H1 (cell line): ENCODE measurements at regions not wholly inside any gene's neighbourhood (a gene's known extent, or its start where the extent isn't known, plus 50 kb on each side); places are given as distances from the start of the nearest gene placed in this dataset.
A peak's percentile ranks its signal among the peaks of the same experiment; 100 is the strongest.

Experiments used
- CTCF ChIA-PET: fragments of 300-600 bp; sonication (Branson Sonifier 250); formaldehyde crosslinking; loops from one replicate; lab custom pipeline; 2021; ENCODE audit not compliant: partially characterized antibody; lab: Charles Lee
- POLR2A ChIA-PET: fragments of 300-600 bp; sonication (Branson Sonifier 250); formaldehyde crosslinking; loops from one replicate; lab custom pipeline; 2021; ENCODE audit warnings: inconsistent platforms; ENCODE audit not compliant: partially characterized antibody; lab: Charles Lee
- DNase-seq, 2 experiments: peaks; one replicate each; pipeline versions ENCODE4 v3.0.0 to v3.0.0-alpha.2; 2010 to 2022; ENCODE audit warnings: low spot score in 2 of 2, low read depth in 1 of 2, mixed read lengths in 1 of 2
- FAIRE-seq: peaks from 2 replicates; lab custom pipeline; 2011; peaks lifted over from hg19 to GRCh38; lab: Jason Lieb, UNC
- H2AFZ ChIP-seq: 2 replicates; pipeline ENCODE4 v1.8.1; 2012; ENCODE audit warnings: low read length, inconsistent platforms
- H2AK5ac ChIP-seq: 2 replicates; pipeline ENCODE4 v1.6.1; 2013; ENCODE audit warnings: low read depth, low read length
- H2BK120ac ChIP-seq: replicated peaks from 2 replicates; pipeline ENCODE3; 2013; ENCODE audit warnings: low read depth, low read length, inconsistent platforms
- H2BK12ac ChIP-seq: 2 replicates; pipeline ENCODE4 v1.6.1; 2013; ENCODE audit warnings: low read depth, low read length
- H2BK15ac ChIP-seq: 2 replicates; pipeline ENCODE4 v1.6.1; 2013; ENCODE audit warnings: low read length
- H2BK20ac ChIP-seq: 2 replicates; pipeline ENCODE4 v1.6.1; 2013; ENCODE audit warnings: low read length
- H2BK5ac ChIP-seq: 2 replicates; pipeline ENCODE4 v1.6.1; 2013; ENCODE audit warnings: low read depth, low read length
- H3K14ac ChIP-seq: 2 replicates; pipeline ENCODE4 v1.6.1; 2013; ENCODE audit warnings: inconsistent platforms; ENCODE audit not compliant: insufficient read length
- H3K18ac ChIP-seq: 2 replicates; pipeline ENCODE4 v1.6.1; 2013; ENCODE audit warnings: low read length; ENCODE audit errors: extremely low read depth
- H3K23ac ChIP-seq: 2 replicates; pipeline ENCODE4 v1.6.1; 2013; ENCODE audit warnings: inconsistent platforms; ENCODE audit not compliant: insufficient read length
- H3K23me2 ChIP-seq: 2 replicates; pipeline ENCODE4 v1.6.1; 2013; ENCODE audit warnings: low read depth, low read length
- H3K27ac ChIP-seq: 2 replicates; pipeline ENCODE4 v1.6.1; 2011; ENCODE audit warnings: low read depth, low read length, inconsistent platforms
- H3K27me3 ChIP-seq, 4 experiments: replicated peaks in 1 of 4; 1 replicate in 1 of 4; 2 replicates in 3 of 4; pipeline versions ENCODE4 v1.6.1 to v1.8.1; 2011 to 2013; ENCODE audit warnings: low read length in 3 of 4, mild to moderate bottlenecking in 3 of 4, inconsistent platforms in 2 of 4, mixed read lengths in 2 of 4, moderate library complexity in 1 of 4; ENCODE audit not compliant: control insufficient read depth in 3 of 4, insufficient read depth in 3 of 4; ENCODE audit errors: extremely low read depth in 1 of 4
- H3K36me3 ChIP-seq, 4 experiments: 2 replicates each; pipeline versions ENCODE4 v1.6.1 to v1.8.1; 2011 to 2013; ENCODE audit warnings: mild to moderate bottlenecking in 4 of 4, low read length in 3 of 4, moderate library complexity in 2 of 4, control low read depth in 1 of 4, inconsistent platforms in 1 of 4; ENCODE audit not compliant: insufficient read depth in 4 of 4, control insufficient read depth in 2 of 4
- H3K4ac ChIP-seq: replicated peaks from 2 replicates; pipeline ENCODE3; 2013; ENCODE audit warnings: low read length, low read depth, mixed read lengths, inconsistent platforms; ENCODE audit not compliant: insufficient read length
- H3K4me1 ChIP-seq, 4 experiments: replicated peaks in 1 of 4; 1 replicate in 1 of 4; 2 replicates in 3 of 4; pipeline versions ENCODE4 v1.6.1 to v1.8.1; 2011 to 2013; ENCODE audit warnings: low read length in 3 of 4, inconsistent platforms in 2 of 4, mixed read lengths in 1 of 4; ENCODE audit not compliant: insufficient read depth in 4 of 4, control insufficient read depth in 3 of 4
- H3K4me2 ChIP-seq, 2 experiments: 2 replicates each; pipeline versions ENCODE4 v1.6.1 to v1.8.1; 2011 to 2013; ENCODE audit warnings: low read depth in 2 of 2, low read length in 2 of 2, control low read depth in 1 of 2, inconsistent platforms in 1 of 2, mild to moderate bottlenecking in 1 of 2; ENCODE audit not compliant: insufficient read depth in 1 of 2
- H3K4me3 ChIP-seq, 4 experiments: fragments of 200-600, 300-600 bp in 1 of 4; sonication (generic), shearing (Covaris generic), sonication (Bioruptor Twin) in 1 of 4; 2 replicates each; pipeline versions ENCODE4 v1.5.1 to v1.8.1; 2011 to 2016; ENCODE audit warnings: low read length in 4 of 4, low read depth in 3 of 4, control low read depth in 2 of 4, inconsistent platforms in 2 of 4, mild to moderate bottlenecking in 2 of 4, mixed read lengths in 1 of 4, moderate library complexity in 1 of 4; ENCODE audit not compliant: insufficient read depth in 2 of 4; ENCODE audit errors: extremely low read depth in 1 of 4
- H3K56ac ChIP-seq: replicated peaks from 2 replicates; pipeline ENCODE3; 2013; ENCODE audit warnings: low read depth, mild to moderate bottlenecking, mixed read lengths, low read length, inconsistent platforms; ENCODE audit not compliant: insufficient read length
- H3K79me1 ChIP-seq: 2 replicates; pipeline ENCODE4 v1.6.1; 2013; ENCODE audit warnings: low read depth, low read length, control low read depth
- H3K79me2 ChIP-seq, 2 experiments: 2 replicates each; pipeline versions ENCODE4 v1.6.1 to v1.8.1; 2012 to 2013; ENCODE audit warnings: low read length in 2 of 2, mild to moderate bottlenecking in 2 of 2, inconsistent platforms in 1 of 2; ENCODE audit not compliant: insufficient read depth in 2 of 2, control insufficient read depth in 1 of 2
- H3K9ac ChIP-seq, 4 experiments: replicated peaks in 1 of 4; 1 replicate in 1 of 4; 2 replicates in 3 of 4; pipeline versions ENCODE4 v1.6.1 to v1.8.1; 2011 to 2013; ENCODE audit warnings: low read depth in 3 of 4, low read length in 3 of 4, control low read depth in 2 of 4, mild to moderate bottlenecking in 2 of 4, moderate library complexity in 2 of 4, inconsistent platforms in 1 of 4; ENCODE audit errors: extremely low read depth in 1 of 4
- H3K9me3 ChIP-seq, 2 experiments: 2 replicates each; pipeline versions ENCODE4 v1.6.1 to v1.8.1; 2012 to 2013; ENCODE audit warnings: mild to moderate bottlenecking in 2 of 2, moderate library complexity in 2 of 2, control low read depth in 1 of 2, inconsistent platforms in 1 of 2, low read depth in 1 of 2, low read length in 1 of 2, mixed read lengths in 1 of 2; ENCODE audit not compliant: insufficient read depth in 2 of 2
- H4K20me1 ChIP-seq, 2 experiments: replicated peaks in 1 of 2; 2 replicates each; pipeline versions ENCODE3 to v1.8.1; 2011 to 2013; ENCODE audit warnings: inconsistent platforms in 2 of 2, low read length in 2 of 2, mild to moderate bottlenecking in 1 of 2; ENCODE audit not compliant: insufficient read depth in 2 of 2, control insufficient read depth in 1 of 2
- H4K5ac ChIP-seq: 2 replicates; pipeline ENCODE4 v1.6.1; 2013; ENCODE audit warnings: low read length, low read depth, mixed read lengths, inconsistent platforms; ENCODE audit not compliant: insufficient read length
- H4K8ac ChIP-seq: 2 replicates; pipeline ENCODE4 v1.8.0; 2013; ENCODE audit warnings: mild to moderate bottlenecking, moderate library complexity, low read length, inconsistent platforms; ENCODE audit not compliant: insufficient read depth; ENCODE audit errors: extremely low read depth
- H4K91ac ChIP-seq: replicated peaks from 2 replicates; pipeline ENCODE3; 2013; ENCODE audit warnings: low read length, mixed read lengths, inconsistent platforms; ENCODE audit not compliant: insufficient read length
- BCL11A ChIP-seq, 2 experiments: IDR thresholded peaks; one replicate each; pipeline ENCODE4 v1.6.1; 2011; ENCODE audit warnings: low read depth in 2 of 2, low read length in 2 of 2, mild to moderate bottlenecking in 2 of 2
- CREB1 ChIP-seq: IDR thresholded peaks from 2 replicates; pipeline ENCODE4 v1.6.1; 2012; ENCODE audit warnings: inconsistent platforms
- JUND ChIP-seq: IDR thresholded peaks from 2 replicates; pipeline ENCODE4 v1.6.1; 2011; ENCODE audit warnings: mild to moderate bottlenecking, improper control_type of control experiment, low read length
- KDM4A ChIP-seq: IDR thresholded peaks from one replicate; pipeline ENCODE4 v1.7.1; 2012; ENCODE audit warnings: low read depth, mild to moderate bottlenecking, moderate library complexity, low read length, inconsistent platforms; ENCODE audit not compliant: severe bottlenecking
- POLR2A ChIP-seq, 2 experiments: IDR thresholded peaks; 1 replicate in 1 of 2; 2 replicates in 1 of 2; pipeline ENCODE4 v1.6.1; 2011; ENCODE audit warnings: low read depth in 2 of 2, low read length in 2 of 2, mild to moderate bottlenecking in 2 of 2; ENCODE audit errors: control extremely low read depth in 1 of 2
- POU5F1 ChIP-seq: IDR thresholded peaks from 2 replicates; pipeline ENCODE4 v1.6.1; 2011; ENCODE audit warnings: low read depth, mild to moderate bottlenecking, low read length, moderate library complexity
- RBBP5 ChIP-seq: IDR thresholded peaks from 2 replicates; pipeline ENCODE4 v1.7.1; 2012; ENCODE audit warnings: low read depth, mild to moderate bottlenecking, inconsistent platforms, low read length, moderate library complexity, borderline replicate concordance
- RNF2 ChIP-seq: fragments of 200-900, 300-1000 bp; sonication (generic); IDR thresholded peaks from 2 replicates; pipeline ENCODE4 v1.7.1; 2016; ENCODE audit warnings: borderline replicate concordance, low read depth, mild to moderate bottlenecking, antibody characterized with exemption, low read length; ENCODE audit not compliant: poor library complexity, severe bottlenecking; ENCODE audit errors: missing control alignments
- RXRA ChIP-seq: IDR thresholded peaks from 2 replicates; pipeline ENCODE4 v1.6.1; 2011; ENCODE audit warnings: low read depth, mild to moderate bottlenecking, low read length, moderate library complexity; ENCODE audit not compliant: insufficient read depth
- SRF ChIP-seq: IDR thresholded peaks from 2 replicates; pipeline ENCODE4 v1.6.1; 2011; ENCODE audit warnings: mild to moderate bottlenecking, low read depth, low read length, moderate library complexity
- TAF7 ChIP-seq: optimal IDR thresholded peaks from 2 replicates; pipeline ENCODE3; 2011; ENCODE audit warnings: low read depth, mild to moderate bottlenecking, inconsistent platforms, low read length, moderate library complexity, borderline replicate concordance
- WGBS, 2 experiments: shearing (Covaris generic) in 1 of 2; methylation state at CpG; one replicate each; pipeline versions ENCODE4 v1.1.6 to v1.1.7; 2013 to 2015; ENCODE audit warnings: low lambda C conversion rate in 2 of 2, mixed read lengths in 2 of 2, inconsistent platforms in 1 of 2, low coverage in 1 of 2, missing lambda C conversion rate in 1 of 2; ENCODE audit not compliant: insufficient replicate concordance in 2 of 2, insufficient coverage in 1 of 2, insufficient read length in 1 of 2; ENCODE audit errors: extremely low coverage in 1 of 2, missing lambda C conversion rate in 1 of 2; 5-methylcytosine and 5-hydroxymethylcytosine counted together
- TF ChIP-seq, protein P1 (sequence below): IDR thresholded peaks from 2 replicates; pipeline ENCODE4 v1.6.1; 2011; ENCODE audit warnings: low read length, improper control_type of control experiment
- TF ChIP-seq, protein P2 (sequence below): IDR thresholded peaks from 2 replicates; pipeline ENCODE4 v1.6.1; 2011; ENCODE audit warnings: low read depth, mild to moderate bottlenecking, low read length; ENCODE audit not compliant: insufficient read depth

DNA sequence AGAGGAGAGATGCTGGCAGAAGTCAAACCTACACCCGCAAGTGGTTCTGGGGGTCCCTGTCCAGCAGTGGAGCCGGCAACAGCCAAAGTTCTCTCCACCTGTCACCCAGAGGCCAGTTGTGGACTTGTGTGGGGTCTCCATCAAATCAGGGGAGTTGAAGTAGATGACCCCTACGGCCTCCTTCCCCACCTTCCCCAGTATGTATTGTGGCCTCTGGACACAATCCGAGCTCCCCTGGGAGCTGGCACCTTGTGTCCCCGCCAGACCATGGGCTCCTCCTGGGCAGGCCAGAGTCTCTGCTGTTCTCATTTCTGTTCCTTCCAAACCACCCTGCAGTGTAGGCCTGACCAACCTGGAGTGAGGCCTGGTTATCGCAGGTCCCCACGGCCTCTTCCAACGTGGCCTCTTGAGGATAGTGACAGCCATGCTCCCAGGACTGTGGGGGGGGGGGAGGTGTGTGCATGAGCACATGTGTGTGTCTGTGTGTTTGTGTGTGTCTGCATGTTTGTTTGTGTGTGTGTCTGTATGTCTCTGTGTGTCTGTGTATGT is 246.4 kb downstream of the MATN1 start:
- WGBS, 2 experiments = 91% methylated on average over 8 of the region's 8 CpGs; no CpG with 5 or more reads in 1 of the 2 experiments
- FAIRE-seq = no peak
- H3K23me2 ChIP-seq = peaks cover 2% of the 10 kb centered on the region; the same call in 1 of the 2 replicates
- no peak overlapping the region for H3K9ac ChIP-seq
- H2BK20ac ChIP-seq = no peak overlapping the region
- H2AK5ac ChIP-seq = no peak overlapping the region
- no peak overlapping the region for H2BK120ac ChIP-seq
- H2BK5ac ChIP-seq = no peak overlapping the region
- no peak overlapping the region for H3K18ac ChIP-seq
- H3K4me2 ChIP-seq = no peak overlapping the region
- DNase-seq = peak in 1 of 2 experiments; percentile 31
- H3K27me3 ChIP-seq = no peaks in the 10 kb centered on the region
- no peak overlapping the region for H3K14ac ChIP-seq
- peaks cover 15 to 18% of the 10 kb centered on the region in 2 experiments for H3K9me3 ChIP-seq
- no peak overlapping the region for H2BK15ac ChIP-seq
- H4K8ac ChIP-seq = no peak overlapping the region; the same call in 1 of the 2 replicates
- H2BK12ac ChIP-seq = no peak overlapping the region
- H3K79me2 ChIP-seq = no peaks in the 10 kb centered on the region
- ChIA-PET POLR2A (no interaction called here), CTCF (no interaction called here)
- H4K5ac ChIP-seq = no peak overlapping the region
- no peak overlapping the region for H3K4me3 ChIP-seq
- no peak overlapping the region for H3K23ac ChIP-seq
- H3K56ac ChIP-seq = no peak overlapping the region
- H3K4ac ChIP-seq = no peak overlapping the region
- H2AFZ ChIP-seq = no peak overlapping the region
- no peaks in the 10 kb centered on the region for H3K36me3 ChIP-seq
- no peaks in the 10 kb centered on the region; a peak in 1 of 7 replicates for H3K4me1 ChIP-seq
- H3K79me1 ChIP-seq = no peaks in the 10 kb centered on the region
- H4K91ac ChIP-seq = no peak overlapping the region
- H4K20me1 ChIP-seq = no peaks in the 10 kb centered on the region
- no peak overlapping the region for H3K27ac ChIP-seq
- TF ChIP-seq SRF (no peak), BCL11A (IDR thresholded peaks at IDR 0.05; ENCODE audit: low read depth in 2 of 2, low read length in 2 of 2) (no peak), JUND (no peak), RBBP5 (no peak), POLR2A (IDR thresholded peaks at IDR 0.05; ENCODE audit: control extremely low read depth in 1 of 2, low read depth in 2 of 2, low read length in 2 of 2) (no peak), KDM4A (no peak), RXRA (no peak), RNF2 (no peak), POU5F1 (no peak), TAF7 (no peak), CREB1 (no peak)
- TF ChIP-seq, protein P1, sequence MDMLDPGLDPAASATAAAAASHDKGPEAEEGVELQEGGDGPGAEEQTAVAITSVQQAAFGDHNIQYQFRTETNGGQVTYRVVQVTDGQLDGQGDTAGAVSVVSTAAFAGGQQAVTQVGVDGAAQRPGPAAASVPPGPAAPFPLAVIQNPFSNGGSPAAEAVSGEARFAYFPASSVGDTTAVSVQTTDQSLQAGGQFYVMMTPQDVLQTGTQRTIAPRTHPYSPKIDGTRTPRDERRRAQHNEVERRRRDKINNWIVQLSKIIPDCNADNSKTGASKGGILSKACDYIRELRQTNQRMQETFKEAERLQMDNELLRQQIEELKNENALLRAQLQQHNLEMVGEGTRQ = no peak
- TF ChIP-seq, protein P2, sequence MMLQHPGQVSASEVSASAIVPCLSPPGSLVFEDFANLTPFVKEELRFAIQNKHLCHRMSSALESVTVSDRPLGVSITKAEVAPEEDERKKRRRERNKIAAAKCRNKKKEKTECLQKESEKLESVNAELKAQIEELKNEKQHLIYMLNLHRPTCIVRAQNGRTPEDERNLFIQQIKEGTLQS = no peak
